ENCODE measurements at regions not wholly inside any gene's neighbourhood (a gene's known extent, or its start where the extent isn't known, plus 50 kb on each side); places are given as distances from the start of the nearest gene placed in this dataset.

- Histone ChIP-seq H3K79me2 (ENCODE audit: insufficient read depth, low read length) (no peaks in the 10 kb centered on the region), H3K9me3 (ENCODE audit: insufficient read depth, low read depth, low read length) (no peaks in the 10 kb centered on the region), H4K20me1 (ENCODE audit: insufficient read depth, low read length) (no peaks in the 10 kb centered on the region), H3K4me3 (ENCODE audit: insufficient read depth, low read depth, low read length) (no peak overlapping the region), H3K36me3 (ENCODE audit: insufficient read depth, low read length) (no peaks in the 10 kb centered on the region), H3K27me3 (ENCODE audit: insufficient read depth, low read length) (no peaks in the 10 kb centered on the region), H3K4me1 (ENCODE audit: insufficient read depth, low read length) (no peaks in the 10 kb centered on the region), H3K4me2 (ENCODE audit: low read length) (no peak overlapping the region), H3K27ac (ENCODE audit: low read depth, low read length) (no peak overlapping the region), H2AFZ (ENCODE audit: low read depth, low read length) (no peak overlapping the region), H3K9ac (ENCODE audit: low read length) (no peak overlapping the region)
- Mint-ChIP-seq H3K4me3 (ENCODE audit: unreplicated experiment) (no peak overlapping the region), H3K27me3 (ENCODE audit: low read depth, unreplicated experiment) (peaks cover 30% of the 10 kb centered on the region), H3K27ac (ENCODE audit: unreplicated experiment) (no peak overlapping the region), H3K9me3 (ENCODE audit: unreplicated experiment) (peaks cover 7% of the 10 kb centered on the region), H3K4me1 (ENCODE audit: low read depth, unreplicated experiment) (no peaks in the 10 kb centered on the region), H3K36me3 (ENCODE audit: low read depth, unreplicated experiment) (no peaks in the 10 kb centered on the region)
- DNase-seq (ENCODE audit: low read depth) (no peak), FAIRE-seq (no peak)
- TF ChIP-seq CTCF (IDR thresholded peaks at IDR 0.05; ENCODE audit: insufficient read depth, low read depth, low read length), result no peak
Measured at GRCh38 chr14:97959251-97959650, 1162.1 kb downstream of the VRK1 start.

GRCh38 chr14:97960436-97960835 lies 1163.3 kb downstream of the VRK1 start:
- Histone ChIP-seq H3K4me3 (ENCODE audit: insufficient read depth, low read depth, low read length) (no peak overlapping the region), H3K79me2 (ENCODE audit: insufficient read depth, low read length) (no peaks in the 10 kb centered on the region), H3K27me3 (ENCODE audit: insufficient read depth, low read length) (no peaks in the 10 kb centered on the region), H3K27ac (ENCODE audit: low read depth, low read length) (no peak overlapping the region), H3K9ac (ENCODE audit: low read length) (no peak overlapping the region), H2AFZ (ENCODE audit: low read depth, low read length) (no peak overlapping the region), H4K20me1 (ENCODE audit: insufficient read depth, low read length) (no peaks in the 10 kb centered on the region), H3K36me3 (ENCODE audit: insufficient read depth, low read length) (no peaks in the 10 kb centered on the region), H3K9me3 (ENCODE audit: insufficient read depth, low read depth, low read length) (no peaks in the 10 kb centered on the region), H3K4me1 (ENCODE audit: insufficient read depth, low read length) (no peaks in the 10 kb centered on the region), H3K4me2 (ENCODE audit: low read length) (no peak overlapping the region)
- H3K36me3 Mint-ChIP-seq (ENCODE audit: low read depth, unreplicated experiment), result no peaks in the 10 kb centered on the region
- FAIRE-seq (no peak), DNase-seq (ENCODE audit: low read depth) (no peak)
- H3K4me1 Mint-ChIP-seq (ENCODE audit: low read depth, unreplicated experiment), result no peaks in the 10 kb centered on the region
- no peak for TF ChIP-seq CTCF (IDR thresholded peaks at IDR 0.05; ENCODE audit: insufficient read depth, low read depth, low read length)
- no peak for TF ChIP-seq EZH2 (IDR thresholded peaks at IDR 0.05; ENCODE audit: insufficient read depth, low read length)
- H3K9me3 Mint-ChIP-seq (ENCODE audit: unreplicated experiment), result peaks cover 7% of the 10 kb centered on the region
- peaks cover 28% of the 10 kb centered on the region for H3K27me3 Mint-ChIP-seq (ENCODE audit: low read depth, unreplicated experiment)
- no peak overlapping the region for H3K4me3 Mint-ChIP-seq (ENCODE audit: unreplicated experiment)
- H3K27ac Mint-ChIP-seq (ENCODE audit: unreplicated experiment), result no peak overlapping the region

- Histone ChIP-seq H3K79me2 (ENCODE audit: insufficient read depth, low read length) (no peaks in the 10 kb centered on the region), H3K27ac (ENCODE audit: low read depth, low read length) (no peak overlapping the region), H3K27me3 (ENCODE audit: insufficient read depth, low read length) (no peaks in the 10 kb centered on the region), H3K4me2 (ENCODE audit: low read length) (no peak overlapping the region), H4K20me1 (ENCODE audit: insufficient read depth, low read length) (no peaks in the 10 kb centered on the region), H3K9ac (ENCODE audit: low read length) (no peak overlapping the region), H3K4me1 (ENCODE audit: insufficient read depth, low read length) (no peaks in the 10 kb centered on the region), H3K9me3 (ENCODE audit: insufficient read depth, low read depth, low read length) (peaks cover 5% of the 10 kb centered on the region), H3K36me3 (ENCODE audit: insufficient read depth, low read length) (no peaks in the 10 kb centered on the region), H3K4me3 (ENCODE audit: insufficient read depth, low read depth, low read length) (no peak overlapping the region), H2AFZ (ENCODE audit: low read depth, low read length) (no peak overlapping the region)
- Mint-ChIP-seq H3K4me3 (ENCODE audit: unreplicated experiment) (no peak overlapping the region), H3K27me3 (ENCODE audit: low read depth, unreplicated experiment) (peaks cover 15% of the 10 kb centered on the region), H3K9me3 (ENCODE audit: unreplicated experiment) (peaks cover 3% of the 10 kb centered on the region), H3K36me3 (ENCODE audit: low read depth, unreplicated experiment) (no peaks in the 10 kb centered on the region), H3K27ac (ENCODE audit: unreplicated experiment) (no peak overlapping the region), H3K4me1 (ENCODE audit: low read depth, unreplicated experiment) (no peaks in the 10 kb centered on the region)
- DNase-seq (ENCODE audit: low read depth) (no peak), FAIRE-seq (no peak)
- TF ChIP-seq EZH2 (IDR thresholded peaks at IDR 0.05; ENCODE audit: insufficient read depth, low read length) (no peak), CTCF (IDR thresholded peaks at IDR 0.05; ENCODE audit: insufficient read depth, low read depth, low read length) (no peak)
Measured at GRCh38 chr14:97970222-97970621, 1173.0 kb downstream of the VRK1 start.

Measured in astrocyte (in vitro differentiated cells and primary cell).